ENCODE measurements at regions not wholly inside any gene's neighbourhood (a gene's known extent, or its start where the extent isn't known, plus 50 kb on each side); places are given as distances from the start of the nearest gene placed in this dataset.

GRCh38 chr22:49638001-49638400 lies 189.7 kb downstream of the BRD1 start:
- no peak for DNase-seq

DNA sequence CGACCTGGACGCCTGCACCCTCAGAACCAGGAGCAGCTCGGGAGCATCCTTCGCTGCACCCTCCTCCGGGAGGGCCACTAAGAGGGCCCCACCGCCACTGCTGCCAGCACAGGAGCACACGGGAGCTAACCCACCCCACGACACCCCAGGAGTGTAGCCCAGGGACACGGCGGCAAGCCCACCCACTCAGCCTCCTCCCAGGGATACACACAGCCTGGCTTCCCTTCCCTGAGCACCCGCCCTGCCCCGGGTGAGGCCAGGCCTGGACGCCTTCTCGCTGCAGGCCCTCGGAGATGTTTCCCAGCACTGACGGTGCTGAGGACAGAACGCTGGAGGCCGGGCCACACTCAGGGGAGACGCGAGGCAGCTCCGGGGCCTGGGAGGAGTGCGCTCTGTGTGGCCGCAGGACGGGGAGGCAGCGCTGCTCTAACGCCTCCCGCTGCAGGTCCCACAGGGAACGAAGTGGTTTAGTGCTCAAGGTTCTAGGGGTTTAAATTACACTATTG lies 190.4 kb downstream of the BRD1 start:
- DNase-seq: no peak

GRCh38 chr22:49636649-49637048 lies 191.0 kb downstream of the BRD1 start:
- DNase-seq: no peak

GRCh38 chr22:49636214-49636613 lies 191.5 kb downstream of the BRD1 start:
- no peak for DNase-seq

- DNase-seq: no peak
These were observed 193.5 kb downstream of the BRD1 start for GRCh38 chr22:49634006-49634772.

DNA sequence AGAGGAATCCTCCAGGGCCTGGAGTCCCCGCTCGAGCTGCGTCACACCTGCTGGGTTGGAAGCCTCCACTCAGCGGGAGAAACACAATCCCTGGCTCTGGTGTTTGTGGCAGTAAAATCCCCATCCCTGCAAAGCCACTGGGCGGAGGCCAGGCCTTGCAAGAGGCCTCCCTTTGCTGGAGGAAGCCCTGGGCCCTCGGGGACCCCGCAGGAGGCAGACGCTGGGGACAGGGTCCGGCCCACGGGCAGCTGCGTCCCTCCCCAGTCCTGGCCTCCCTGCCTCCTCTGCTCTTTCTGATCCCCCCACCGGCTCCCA lies 194.7 kb downstream of the BRD1 start:
- peak; percentile 6 for DNase-seq

GRCh38 chr22:49632199-49633009 lies 195.3 kb downstream of the BRD1 start:
- DNase-seq: peak; percentile 70

GRCh38 chr22:49630448-49630946 lies 197.2 kb downstream of the BRD1 start:
- no peak for DNase-seq

GRCh38 chr22:49629586-49630447 lies 197.9 kb downstream of the BRD1 start:
- DNase-seq: no peak

DNA sequence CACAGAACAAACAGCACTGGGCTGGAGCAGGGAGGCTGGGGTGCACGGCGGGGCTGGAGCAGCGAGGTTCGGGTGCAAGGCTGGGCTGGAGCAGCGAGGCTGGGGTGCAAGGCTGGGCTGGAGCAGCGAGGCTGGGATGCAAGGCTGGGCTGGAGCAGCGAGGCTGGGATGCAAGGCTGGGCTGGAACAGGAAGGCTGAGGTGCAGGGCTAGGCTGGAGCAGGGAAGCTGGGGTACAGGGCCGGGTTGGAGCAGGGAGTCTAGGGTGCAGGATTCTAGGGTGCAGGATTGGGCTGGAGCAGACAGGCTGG lies 198.5 kb downstream of the BRD1 start:
- no peak for DNase-seq

- peak; percentile 8 for DNase-seq
These were observed 199.0 kb downstream of the BRD1 start for GRCh38 chr22:49628391-49629260.

DNA sequence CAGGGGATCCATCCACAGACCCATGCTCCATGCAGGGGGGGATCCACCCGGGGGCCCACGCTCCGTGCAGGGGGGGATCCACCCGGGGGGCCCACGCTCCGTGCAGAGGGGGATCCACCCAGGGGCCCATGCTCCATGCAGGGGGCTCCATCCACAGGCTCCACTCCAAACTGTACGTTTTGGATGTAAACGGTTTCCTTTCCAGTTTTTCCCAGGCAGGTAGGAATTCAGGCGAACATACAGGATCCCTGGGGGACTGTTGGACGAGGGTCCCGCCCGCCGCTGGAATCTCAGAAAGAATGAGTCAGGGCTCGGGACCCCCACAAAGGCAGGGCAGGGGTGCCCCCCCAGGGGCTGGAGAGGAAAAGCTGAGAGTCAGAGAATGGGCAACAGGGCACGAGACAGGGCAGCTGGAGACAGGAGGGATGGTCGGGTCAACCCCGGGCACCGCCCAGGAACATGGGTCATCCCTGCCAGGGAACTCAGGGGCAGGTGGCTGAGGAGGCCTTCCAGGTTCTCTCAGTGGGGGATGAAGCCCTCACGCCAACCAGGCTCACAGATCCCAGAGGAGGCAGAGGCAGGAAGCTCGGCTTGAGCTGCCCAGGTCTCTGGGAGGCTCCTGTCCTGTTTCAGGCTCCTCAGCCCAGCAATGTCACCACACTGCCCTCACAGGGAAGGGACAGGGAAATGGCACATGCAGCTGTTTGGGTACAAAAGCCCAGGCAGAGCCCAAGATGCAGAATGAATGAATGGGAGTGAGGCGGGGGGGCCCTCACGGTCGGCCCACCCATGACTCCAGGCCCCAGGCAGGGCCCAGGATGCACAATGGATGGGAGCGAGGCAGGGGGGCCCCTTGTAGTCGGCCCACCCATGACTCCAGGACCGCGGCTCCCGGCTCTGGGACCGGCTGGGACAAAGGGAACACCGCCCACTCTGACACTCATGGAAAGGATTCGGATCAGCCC lies 200.2 kb downstream of the BRD1 start:
- DNase-seq: no peak

- DNase-seq: no peak
These were observed 201.1 kb downstream of the BRD1 start for GRCh38 chr22:49626361-49627216.

DNA sequence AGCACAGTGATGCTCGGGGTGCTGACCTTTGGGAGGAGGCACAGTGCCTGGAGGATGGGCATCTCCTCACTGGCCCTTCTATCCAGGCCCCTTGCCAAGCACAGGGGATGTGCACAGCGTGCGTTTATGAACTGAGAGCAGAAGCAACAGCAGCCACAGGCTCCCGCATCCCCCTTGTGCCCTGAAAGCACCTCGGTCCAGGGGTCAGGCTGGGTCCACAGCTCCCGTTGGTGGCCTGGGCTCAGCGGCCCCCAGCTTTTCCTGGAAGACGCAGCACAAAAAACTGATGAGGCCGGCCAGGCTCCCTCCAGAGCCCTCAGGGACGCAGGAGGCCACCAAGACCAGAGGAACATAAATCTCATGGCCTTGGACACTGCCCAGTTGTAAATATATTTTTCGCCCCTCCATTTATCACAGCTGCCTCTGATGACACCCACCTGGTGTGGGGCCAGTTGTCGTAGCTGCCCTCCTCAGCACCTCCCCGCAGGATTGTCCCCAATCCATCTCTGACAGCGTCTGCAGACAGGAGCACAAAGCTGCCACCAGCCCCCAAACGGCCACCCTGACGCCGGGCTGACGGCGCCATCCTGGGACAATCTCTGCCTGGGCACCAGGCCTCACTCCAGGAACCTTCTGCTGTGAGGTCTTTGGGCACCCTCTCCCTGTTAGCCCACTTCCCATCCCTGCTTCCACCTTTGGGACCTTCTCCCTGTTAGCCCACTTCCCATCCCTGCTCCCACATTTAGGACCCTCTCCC lies 203.1 kb downstream of the BRD1 start:
- DNase-seq: no peak

DNA sequence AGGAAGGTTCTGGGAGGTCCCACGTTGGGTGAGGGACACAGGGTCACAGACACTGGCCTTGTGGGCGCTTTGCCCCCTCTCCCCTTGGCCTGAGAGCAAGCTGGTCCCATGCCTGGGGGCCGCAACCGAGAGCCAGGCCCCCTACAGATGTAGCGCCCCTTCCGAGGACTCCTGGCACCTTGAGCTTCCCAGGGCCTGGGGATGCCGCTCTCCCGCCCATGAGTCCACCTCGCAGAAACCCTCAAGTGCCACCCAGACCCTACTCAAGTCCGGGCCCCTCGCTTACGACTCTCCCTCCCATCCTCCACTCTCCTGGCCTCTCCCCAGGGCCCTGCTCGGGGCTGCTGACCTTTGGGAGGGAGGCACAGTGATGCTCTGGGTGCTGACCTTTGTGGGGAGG lies 204.0 kb downstream of the BRD1 start:
- DNase-seq: no peak

DNA sequence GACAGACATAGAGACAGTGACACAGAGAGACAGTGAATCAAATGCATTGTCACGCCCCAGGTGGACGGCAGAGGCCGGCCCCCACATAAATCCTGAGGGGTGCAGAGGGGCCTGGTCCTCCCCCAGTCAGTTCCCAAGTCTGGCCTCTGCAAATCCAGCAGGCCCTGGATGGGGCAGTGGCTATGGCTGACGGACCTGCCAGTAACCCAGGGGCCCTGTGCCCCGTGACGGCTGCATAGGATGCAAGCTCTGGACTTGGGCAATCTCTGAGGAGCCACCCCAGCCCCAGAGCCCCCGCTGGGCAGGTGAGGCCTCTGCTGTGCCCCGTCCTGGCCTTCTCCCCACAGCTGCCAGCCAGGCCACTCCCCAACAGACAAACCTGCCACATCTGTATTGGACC lies 204.5 kb downstream of the BRD1 start:
- DNase-seq: no peak

- no peak for DNase-seq
These were observed 205.2 kb downstream of the BRD1 start for GRCh38 chr22:49622241-49623105.

GRCh38 chr22:49621601-49622210 lies 206.0 kb downstream of the BRD1 start:
- DNase-seq: no peak

All from NCI-H2171 (cell line).